ENCODE measurements at regions not wholly inside any gene's neighbourhood (a gene's known extent, or its start where the extent isn't known, plus 50 kb on each side); places are given as distances from the start of the nearest gene placed in this dataset.

DNA sequence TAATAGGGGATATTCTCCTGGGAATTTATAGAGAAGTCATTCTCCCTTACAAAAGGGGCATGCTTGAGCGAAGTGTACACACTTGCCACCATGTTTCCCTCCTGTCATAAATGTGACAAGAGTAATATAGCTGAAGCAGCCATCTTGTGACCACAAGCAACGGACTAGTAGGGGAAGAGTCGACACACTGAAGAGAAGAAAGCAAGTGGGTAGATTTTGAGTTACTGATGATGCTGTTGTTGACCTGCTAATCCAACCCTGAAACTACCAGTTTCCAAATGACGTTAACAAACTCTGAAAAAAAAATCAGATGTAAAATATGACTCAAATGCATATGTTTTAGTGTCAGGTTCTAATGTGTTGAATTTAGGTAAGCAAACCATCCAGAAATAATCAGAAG lies 350.4 kb downstream of the CDH10 start:
- TF ChIP-seq, protein P1, sequence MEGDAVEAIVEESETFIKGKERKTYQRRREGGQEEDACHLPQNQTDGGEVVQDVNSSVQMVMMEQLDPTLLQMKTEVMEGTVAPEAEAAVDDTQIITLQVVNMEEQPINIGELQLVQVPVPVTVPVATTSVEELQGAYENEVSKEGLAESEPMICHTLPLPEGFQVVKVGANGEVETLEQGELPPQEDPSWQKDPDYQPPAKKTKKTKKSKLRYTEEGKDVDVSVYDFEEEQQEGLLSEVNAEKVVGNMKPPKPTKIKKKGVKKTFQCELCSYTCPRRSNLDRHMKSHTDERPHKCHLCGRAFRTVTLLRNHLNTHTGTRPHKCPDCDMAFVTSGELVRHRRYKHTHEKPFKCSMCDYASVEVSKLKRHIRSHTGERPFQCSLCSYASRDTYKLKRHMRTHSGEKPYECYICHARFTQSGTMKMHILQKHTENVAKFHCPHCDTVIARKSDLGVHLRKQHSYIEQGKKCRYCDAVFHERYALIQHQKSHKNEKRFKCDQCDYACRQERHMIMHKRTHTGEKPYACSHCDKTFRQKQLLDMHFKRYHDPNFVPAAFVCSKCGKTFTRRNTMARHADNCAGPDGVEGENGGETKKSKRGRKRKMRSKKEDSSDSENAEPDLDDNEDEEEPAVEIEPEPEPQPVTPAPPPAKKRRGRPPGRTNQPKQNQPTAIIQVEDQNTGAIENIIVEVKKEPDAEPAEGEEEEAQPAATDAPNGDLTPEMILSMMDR (IDR thresholded peaks at IDR 0.05; ENCODE audit: insufficient read depth, low read length), result no peak
- TF ChIP-seq SPI1 (IDR thresholded peaks at IDR 0.05; ENCODE audit: borderline replicate concordance, low read depth) (no peak), POLR2AphosphoS5 (IDR thresholded peaks at IDR 0.05; ENCODE audit: low read depth) (no peak)

Data from HL-60 (cell line).